SU-DHL-6 (cell line): ENCODE measurements at regions not wholly inside any gene's neighbourhood (a gene's known extent, or its start where the extent isn't known, plus 50 kb on each side); places are given as distances from the start of the nearest gene placed in this dataset.

Source experiments
- H2AFZ ChIP-seq: fragments of 200-600 bp; sonication (generic); 2 replicates; pipeline ENCODE4 v1.6.1; 2014; ENCODE audit warnings: low read depth, mild to moderate bottlenecking, moderate library complexity, mixed read lengths, antibody characterized with exemption, low read length; ENCODE audit not compliant: severe bottlenecking
- H3F3A ChIP-seq: fragments of 200-600 bp; shearing (Covaris generic); 2 replicates; pipeline ENCODE4 v1.6.0; 2016; ENCODE audit warnings: antibody characterized with exemption, mild to moderate bottlenecking; ENCODE audit not compliant: insufficient read depth
- H3K27ac ChIP-seq: fragments of 200-600 bp; sonication (generic); 2 replicates; pipeline ENCODE4 v1.5.1; 2016; ENCODE audit warnings: low read depth, mild to moderate bottlenecking, low read length, moderate library complexity, mixed read lengths
- H3K27me3 ChIP-seq: fragments of 200-600 bp; sonication (generic), shearing (Covaris generic); 2 replicates; pipeline ENCODE4 v1.6.0; 2014; ENCODE audit warnings: mild to moderate bottlenecking, low read length
- H3K36me3 ChIP-seq: fragments of 200-600 bp; sonication (generic); 2 replicates; pipeline ENCODE4 v1.6.1; 2014; ENCODE audit warnings: mild to moderate bottlenecking, low read length, mixed read lengths
- H3K4me2 ChIP-seq: fragments of 300-600, 200-600 bp; shearing (Covaris generic), sonication (generic); 2 replicates; pipeline ENCODE4 v1.6.0; 2014; ENCODE audit warnings: low read length, low read depth, mild to moderate bottlenecking; ENCODE audit not compliant: poor library complexity, severe bottlenecking
- H3K4me3 ChIP-seq: fragments of 200-600 bp; sonication (generic); 2 replicates; pipeline ENCODE4 v1.5.1; 2014; ENCODE audit warnings: antibody characterized with exemption, low read length, mild to moderate bottlenecking, mixed read lengths; ENCODE audit not compliant: insufficient read depth, poor library complexity, severe bottlenecking
- H3K79me2 ChIP-seq: fragments of 200-600 bp; sonication (generic); 2 replicates; pipeline ENCODE4 v1.6.1; 2014; ENCODE audit warnings: mild to moderate bottlenecking, low read length, moderate library complexity; ENCODE audit not compliant: insufficient read depth
- H3K9ac ChIP-seq: fragments of 200-600 bp; sonication (generic); 2 replicates; pipeline ENCODE4 v1.7.0; 2014; ENCODE audit warnings: mild to moderate bottlenecking, low read length
- H3K9me2 ChIP-seq: fragments of 200-600 bp; sonication (generic); replicated peaks from 2 replicates; pipeline ENCODE4 v1.6.1; 2014; ENCODE audit warnings: low read length; ENCODE audit not compliant: insufficient read depth
- H3K9me3 ChIP-seq: fragments of 200-600 bp; sonication (generic); 2 replicates; pipeline ENCODE4 v1.6.1; 2014; ENCODE audit warnings: low read length, mixed read lengths; ENCODE audit not compliant: insufficient read depth
- H4K20me1 ChIP-seq: fragments of 200-600 bp; sonication (generic); 2 replicates; pipeline ENCODE4 v1.6.1; 2014; ENCODE audit warnings: low read depth, mild to moderate bottlenecking, antibody characterized with exemption, low read length, moderate library complexity, mixed read lengths
- EZH2phosphoT487 ChIP-seq: fragments of 200-600 bp; sonication (generic), shearing (Covaris generic); conservative IDR thresholded peaks from 2 replicates; pipeline ENCODE4 v1.6.1; 2018; ENCODE audit warnings: mild to moderate bottlenecking, antibody characterized with exemption, low read length, moderate library complexity, mixed read lengths
- TF ChIP-seq, protein P1 (sequence below): fragments of 200-600 bp; sonication (generic); IDR thresholded peaks from one replicate; pipeline ENCODE4 v1.5.1; 2017; ENCODE audit warnings: antibody characterized with exemption, mild to moderate bottlenecking, low read length, moderate library complexity; ENCODE audit not compliant: insufficient read depth, poor library complexity, severe bottlenecking

DNA sequence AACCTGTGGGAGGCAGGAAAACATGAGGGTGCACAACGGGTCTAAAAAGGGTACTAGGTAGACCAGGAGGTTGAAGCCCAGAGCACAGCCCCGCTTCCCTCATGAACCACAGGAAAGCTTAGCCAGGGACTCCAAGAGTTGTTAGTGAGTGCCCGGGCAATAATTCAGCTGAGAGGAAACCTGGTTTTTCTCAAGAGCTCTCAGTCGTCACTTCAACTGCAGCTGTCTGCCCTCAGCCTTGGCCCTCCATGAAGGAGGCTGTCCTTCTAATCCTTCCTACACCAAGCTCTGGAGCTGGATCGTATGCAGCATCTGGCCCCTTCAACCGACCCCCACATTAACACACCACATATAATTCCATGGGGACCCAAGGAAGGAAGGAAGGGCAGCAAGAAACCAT lies 77.0 kb upstream of the BACE2 start:
- Histone ChIP-seq H3K9me3 (no peaks in the 10 kb centered on the region), H3K9ac (no peak overlapping the region), H3F3A (no peaks in the 10 kb centered on the region), H3K4me2 (no peak overlapping the region), H2AFZ (no peak overlapping the region), H3K36me3 (no peaks in the 10 kb centered on the region), H3K27ac (no peak overlapping the region), H3K4me3 (no peak overlapping the region), H4K20me1 (no peaks in the 10 kb centered on the region), H3K27me3 (no peaks in the 10 kb centered on the region), H3K9me2 (no peaks in the 10 kb centered on the region), H3K79me2 (no peaks in the 10 kb centered on the region)
- TF ChIP-seq EZH2phosphoT487, result no peak
- TF ChIP-seq, protein P1, sequence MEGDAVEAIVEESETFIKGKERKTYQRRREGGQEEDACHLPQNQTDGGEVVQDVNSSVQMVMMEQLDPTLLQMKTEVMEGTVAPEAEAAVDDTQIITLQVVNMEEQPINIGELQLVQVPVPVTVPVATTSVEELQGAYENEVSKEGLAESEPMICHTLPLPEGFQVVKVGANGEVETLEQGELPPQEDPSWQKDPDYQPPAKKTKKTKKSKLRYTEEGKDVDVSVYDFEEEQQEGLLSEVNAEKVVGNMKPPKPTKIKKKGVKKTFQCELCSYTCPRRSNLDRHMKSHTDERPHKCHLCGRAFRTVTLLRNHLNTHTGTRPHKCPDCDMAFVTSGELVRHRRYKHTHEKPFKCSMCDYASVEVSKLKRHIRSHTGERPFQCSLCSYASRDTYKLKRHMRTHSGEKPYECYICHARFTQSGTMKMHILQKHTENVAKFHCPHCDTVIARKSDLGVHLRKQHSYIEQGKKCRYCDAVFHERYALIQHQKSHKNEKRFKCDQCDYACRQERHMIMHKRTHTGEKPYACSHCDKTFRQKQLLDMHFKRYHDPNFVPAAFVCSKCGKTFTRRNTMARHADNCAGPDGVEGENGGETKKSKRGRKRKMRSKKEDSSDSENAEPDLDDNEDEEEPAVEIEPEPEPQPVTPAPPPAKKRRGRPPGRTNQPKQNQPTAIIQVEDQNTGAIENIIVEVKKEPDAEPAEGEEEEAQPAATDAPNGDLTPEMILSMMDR, result no peak

DNA sequence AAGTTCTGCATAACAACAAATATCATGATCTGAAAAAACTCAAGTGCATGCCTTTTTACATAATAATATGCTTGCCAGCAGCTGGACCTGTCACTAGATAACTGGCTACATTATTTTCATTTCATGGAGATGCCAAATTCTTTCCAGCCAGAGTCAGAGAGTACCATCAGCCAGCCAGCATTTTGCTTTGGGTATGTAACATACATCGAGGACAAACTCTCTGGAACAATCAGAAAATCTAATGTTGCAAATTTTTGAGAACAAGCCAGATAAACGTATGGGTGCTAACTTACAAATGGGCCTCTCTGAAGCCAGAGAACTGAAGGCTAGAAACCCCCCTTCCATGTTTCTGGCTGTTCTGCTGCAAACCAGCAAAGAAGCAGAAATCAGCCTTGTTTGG lies 76.3 kb upstream of the BACE2 start:
- no peak overlapping the region for H2AFZ ChIP-seq
- H4K20me1 ChIP-seq, result no peaks in the 10 kb centered on the region
- no peak overlapping the region for H3K4me2 ChIP-seq
- H3K36me3 ChIP-seq, result no peaks in the 10 kb centered on the region
- no peaks in the 10 kb centered on the region for H3F3A ChIP-seq
- H3K9me2 ChIP-seq, result no peaks in the 10 kb centered on the region
- H3K9me3 ChIP-seq, result no peaks in the 10 kb centered on the region
- H3K4me3 ChIP-seq, result no peak overlapping the region
- no peaks in the 10 kb centered on the region for H3K79me2 ChIP-seq
- H3K27ac ChIP-seq, result no peak overlapping the region
- TF ChIP-seq EZH2phosphoT487, result no peak
- TF ChIP-seq, protein P1, result no peak
- H3K27me3 ChIP-seq, result no peaks in the 10 kb centered on the region
- H3K9ac ChIP-seq, result no peak overlapping the region

DNA sequence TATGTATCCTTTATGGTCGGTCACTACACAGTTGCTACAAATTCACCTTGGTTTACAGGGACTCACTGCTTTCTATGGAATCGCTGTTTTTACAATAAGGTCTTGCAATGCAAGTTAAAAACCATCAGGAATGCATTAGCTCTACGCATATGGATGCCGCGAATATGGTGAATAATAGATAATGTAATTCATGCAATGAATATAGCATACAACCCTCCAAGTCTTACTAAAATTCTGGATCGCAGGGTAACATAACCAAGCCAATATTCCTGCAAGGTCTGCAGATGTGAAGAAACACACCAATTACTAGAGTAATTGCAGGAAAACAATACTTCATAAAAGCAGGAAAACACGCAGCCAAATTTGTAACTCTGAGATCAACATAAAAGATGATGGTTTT lies 75.6 kb upstream of the BACE2 start:
- Histone ChIP-seq H3K4me3 (no peak overlapping the region), H3K9me2 (no peaks in the 10 kb centered on the region), H4K20me1 (no peaks in the 10 kb centered on the region), H3K79me2 (no peaks in the 10 kb centered on the region), H3K27ac (no peak overlapping the region), H3K27me3 (no peaks in the 10 kb centered on the region), H3K9me3 (no peaks in the 10 kb centered on the region), H3K36me3 (no peaks in the 10 kb centered on the region), H3K4me2 (no peak overlapping the region), H2AFZ (no peak overlapping the region), H3F3A (no peaks in the 10 kb centered on the region), H3K9ac (no peak overlapping the region)
- TF ChIP-seq EZH2phosphoT487, result no peak
- TF ChIP-seq, protein P1, result no peak

DNA sequence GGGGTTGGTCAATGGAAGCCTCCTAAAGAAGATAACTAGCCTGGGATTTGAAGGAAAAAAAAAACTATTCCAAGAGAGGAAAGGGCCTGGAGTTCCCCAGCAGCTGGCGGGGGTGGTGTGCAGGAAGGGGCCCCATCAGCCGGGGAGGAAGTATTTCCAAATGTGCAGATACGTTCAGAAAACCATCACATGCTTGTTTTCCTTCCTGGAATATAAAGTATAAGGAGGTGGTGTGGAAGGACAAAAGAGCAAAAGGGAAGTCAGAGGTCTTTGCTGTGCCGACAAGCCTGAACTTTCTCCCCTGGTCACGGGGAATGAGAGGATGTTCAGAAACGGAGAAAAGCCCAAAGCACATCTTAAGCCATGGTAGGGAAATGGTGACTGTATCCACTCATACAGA lies 72.0 kb upstream of the BACE2 start:
- Histone ChIP-seq H3K27ac (no peak overlapping the region), H3K4me2 (no peak overlapping the region), H3K9me3 (no peaks in the 10 kb centered on the region), H3F3A (no peaks in the 10 kb centered on the region), H3K9me2 (no peaks in the 10 kb centered on the region), H3K79me2 (no peaks in the 10 kb centered on the region), H3K36me3 (no peaks in the 10 kb centered on the region), H3K27me3 (no peaks in the 10 kb centered on the region), H4K20me1 (no peaks in the 10 kb centered on the region), H2AFZ (no peak overlapping the region), H3K9ac (no peak overlapping the region), H3K4me3 (no peak overlapping the region)
- TF ChIP-seq, protein P1, result no peak
- TF ChIP-seq EZH2phosphoT487, result no peak
